ENCODE measurements at regions not wholly inside any gene's neighbourhood (a gene's known extent, or its start where the extent isn't known, plus 50 kb on each side); places are given as distances from the start of the nearest gene placed in this dataset.

- no peak overlapping the region for H3K4me3 ChIP-seq (ENCODE audit: low read depth, low read length)
- H3K36me3 Mint-ChIP-seq (ENCODE audit: insufficient read depth, unreplicated experiment), result no peaks in the 10 kb centered on the region
- ChIA-PET POLR2A (no interaction called here), CTCF (interaction anchor here (0.6 to 1.8 kb wide), 10 partner anchors 8 to 634 kb away, joined by 3 to 9 read pairs (median 4); no protein-coding TSS in a partner anchor)
- H3K27ac Mint-ChIP-seq (ENCODE audit: unreplicated experiment), result no peak overlapping the region
- H3K27me3 ChIP-seq (replicated peaks; ENCODE audit: control insufficient read depth, insufficient read depth, low read length), result no peaks in the 10 kb centered on the region
- intact Hi-C loops (cut with micrococcal nuclease; ENCODE audit: unreplicated experiment), result loop anchor here (1.0 kb wide), 3 partner anchors 10 to 253 kb away; no protein-coding TSS in a partner anchor
- H3K27me3 Mint-ChIP-seq (ENCODE audit: insufficient read depth, unreplicated experiment), result no peaks in the 10 kb centered on the region
- H3K9me3 ChIP-seq, result no peaks in the 10 kb centered on the region
- no peaks in the 10 kb centered on the region for H3K9me3 Mint-ChIP-seq (ENCODE audit: unreplicated experiment)
- TF ChIP-seq CTCF (IDR thresholded peaks at IDR 0.05; ENCODE audit: insufficient read depth in 1 of 2, low read depth in 1 of 2, low read length in 1 of 2, severe bottlenecking in 1 of 2, unreplicated experiment in 1 of 2), result no peak
- no peaks in the 10 kb centered on the region for H3K4me1 ChIP-seq
- H3K4me3 Mint-ChIP-seq (ENCODE audit: unreplicated experiment), result no peak overlapping the region
- H3K4me1 Mint-ChIP-seq (ENCODE audit: low read depth, unreplicated experiment), result peaks cover 6% of the 10 kb centered on the region
- no peaks in the 10 kb centered on the region for H3K36me3 ChIP-seq (ENCODE audit: control insufficient read depth, insufficient read depth, low read length)
- BruUV-seq (replicated peaks), result no TSS peak
- DNase-seq, result no peak
Measured at GRCh38 chr2:120948662-120949011, 213.0 kb downstream of the GLI2 start.

- H3K36me3 Mint-ChIP-seq (ENCODE audit: insufficient read depth, unreplicated experiment), result no peaks in the 10 kb centered on the region
- Histone ChIP-seq H3K9me3 (no peaks in the 10 kb centered on the region), H3K27me3 (replicated peaks; ENCODE audit: control insufficient read depth, insufficient read depth, low read length) (no peaks in the 10 kb centered on the region), H3K4me3 (ENCODE audit: low read depth, low read length) (no peak overlapping the region), H3K36me3 (ENCODE audit: control insufficient read depth, insufficient read depth, low read length) (no peaks in the 10 kb centered on the region), H3K4me1 (no peaks in the 10 kb centered on the region)
- H3K27me3 Mint-ChIP-seq (ENCODE audit: insufficient read depth, unreplicated experiment), result no peaks in the 10 kb centered on the region
- H3K4me1 Mint-ChIP-seq (ENCODE audit: low read depth, unreplicated experiment), result peaks cover 6% of the 10 kb centered on the region
- no peak overlapping the region for H3K4me3 Mint-ChIP-seq (ENCODE audit: unreplicated experiment)
- TF ChIP-seq CTCF (IDR thresholded peaks at IDR 0.05; ENCODE audit: insufficient read depth in 1 of 2, low read depth in 1 of 2, low read length in 1 of 2, severe bottlenecking in 1 of 2, unreplicated experiment in 1 of 2), result peak; percentile 51 to 68
- no peak overlapping the region for H3K27ac Mint-ChIP-seq (ENCODE audit: unreplicated experiment)
- intact Hi-C loops (cut with micrococcal nuclease; ENCODE audit: unreplicated experiment), result loop anchor here (1.0 kb wide), 3 partner anchors 11 to 254 kb away; no protein-coding TSS in a partner anchor
- POLR2A ChIA-PET, result no interaction called here
- peak in 1 of 2 experiments; percentile 61 for DNase-seq
- no peaks in the 10 kb centered on the region for H3K9me3 Mint-ChIP-seq (ENCODE audit: unreplicated experiment)
- BruUV-seq (replicated peaks), result no TSS peak
- CTCF ChIA-PET, result interaction anchor here (0.6 to 1.8 kb wide), 11 partner anchors 8 to 635 kb away, joined by 3 to 9 read pairs (median 4); no protein-coding TSS in a partner anchor
Measured at GRCh38 chr2:120949027-120949956, 213.6 kb downstream of the GLI2 start.

GRCh38 chr2:120949957-120950590 is 214.4 kb downstream of the GLI2 start:
- Mint-ChIP-seq H3K36me3 (ENCODE audit: insufficient read depth, unreplicated experiment) (no peaks in the 10 kb centered on the region), H3K27me3 (ENCODE audit: insufficient read depth, unreplicated experiment) (no peaks in the 10 kb centered on the region)

More at GRCh38 chr2:120949957-120950590, 214.4 kb downstream of the GLI2 start:
- Histone ChIP-seq H3K27me3 (replicated peaks; ENCODE audit: control insufficient read depth, insufficient read depth, low read length) (no peaks in the 10 kb centered on the region), H3K36me3 (ENCODE audit: control insufficient read depth, insufficient read depth, low read length) (no peaks in the 10 kb centered on the region), H3K4me1 (no peaks in the 10 kb centered on the region), H3K9me3 (no peaks in the 10 kb centered on the region), H3K4me3 (ENCODE audit: low read depth, low read length) (no peak overlapping the region)
- BruUV-seq (replicated peaks), result no TSS peak
- Mint-ChIP-seq H3K4me3 (ENCODE audit: unreplicated experiment) (no peak overlapping the region), H3K9me3 (ENCODE audit: unreplicated experiment) (no peaks in the 10 kb centered on the region), H3K4me1 (ENCODE audit: low read depth, unreplicated experiment) (peaks cover 6% of the 10 kb centered on the region), H3K27ac (ENCODE audit: unreplicated experiment) (no peak overlapping the region)
- POLR2A ChIA-PET, result no interaction called here
- intact Hi-C loops (cut with micrococcal nuclease; ENCODE audit: unreplicated experiment), result loop anchor here (1.0 kb wide), 3 partner anchors 12 to 255 kb away; no protein-coding TSS in a partner anchor
- no peak for DNase-seq
- CTCF ChIA-PET, result interaction anchor here (0.6 to 1.6 kb wide), 4 partner anchors 14 to 214 kb away, joined by 5 to 7 read pairs (median 6); no protein-coding TSS in a partner anchor
- TF ChIP-seq CTCF (IDR thresholded peaks at IDR 0.05; ENCODE audit: insufficient read depth in 1 of 2, low read depth in 1 of 2, low read length in 1 of 2, severe bottlenecking in 1 of 2, unreplicated experiment in 1 of 2), result no peak

Measured in Caco-2 (cell line).